GM12891 (cell line): ENCODE measurements at regions not wholly inside any gene's neighbourhood (a gene's known extent, or its start where the extent isn't known, plus 50 kb on each side); places are given as distances from the start of the nearest gene placed in this dataset.
"Not testable (repeated sequence)": the region's sequence is repeated elsewhere in the genome, so short reads cannot be mapped to it uniquely, and the experiment has no call there.

Experiments used
- DNase-seq: peaks from one replicate; pipeline ENCODE4 v3.0.0; 2011; ENCODE audit warnings: low spot score; ENCODE audit not compliant: insufficient read length
- FAIRE-seq: peaks from 2 replicates; lab custom pipeline; 2011; peaks lifted over from hg19 to GRCh38; lab: Jason Lieb, UNC
- PAX5 ChIP-seq: IDR thresholded peaks from 2 replicates; pipeline ENCODE4 v1.6.1; 2011; ENCODE audit warnings: low read length, moderate library complexity, mild to moderate bottlenecking; ENCODE audit not compliant: insufficient read depth, severe bottlenecking
- POLR2A ChIP-seq: IDR thresholded peaks from 2 replicates; pipeline ENCODE4 v1.6.1; 2011; ENCODE audit warnings: low read depth, low read length, control low read depth
- POLR2AphosphoS5 ChIP-seq: IDR thresholded peaks from 2 replicates; pipeline ENCODE4 v1.6.1; 2011; ENCODE audit warnings: low read depth, low read length, control low read depth
- POU2F2 ChIP-seq: IDR thresholded peaks from 2 replicates; pipeline ENCODE4 v1.6.1; 2011; ENCODE audit warnings: low read depth, mild to moderate bottlenecking, control low read depth, low read length, moderate library complexity
- SPI1 ChIP-seq: IDR thresholded peaks from 2 replicates; pipeline ENCODE4 v1.6.1; 2011; ENCODE audit warnings: low read depth, low read length, control low read depth
- TAF1 ChIP-seq: IDR thresholded peaks from 2 replicates; pipeline ENCODE4 v1.6.1; 2011; ENCODE audit warnings: low read depth, low read length, control low read depth

DNA sequence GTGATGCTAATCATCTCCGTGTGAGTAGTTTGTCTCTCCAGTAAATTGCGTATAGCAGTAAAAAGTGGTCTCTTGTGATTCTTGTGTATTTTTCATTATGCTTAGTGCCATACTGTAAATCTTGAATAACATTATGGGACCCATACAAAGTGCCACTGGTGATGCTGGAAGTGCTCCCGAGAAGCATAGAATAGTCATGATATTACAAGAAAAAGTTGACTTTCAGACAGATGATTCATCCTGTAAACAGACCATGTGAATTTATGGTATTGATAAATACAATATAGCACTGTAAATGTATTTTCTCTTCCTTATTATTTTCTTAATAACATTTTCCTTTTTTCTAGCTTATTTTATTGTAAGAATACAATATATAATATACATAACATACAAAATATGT, 74.6 kb upstream of the CDK6 start:
- no peak for FAIRE-seq

DNA sequence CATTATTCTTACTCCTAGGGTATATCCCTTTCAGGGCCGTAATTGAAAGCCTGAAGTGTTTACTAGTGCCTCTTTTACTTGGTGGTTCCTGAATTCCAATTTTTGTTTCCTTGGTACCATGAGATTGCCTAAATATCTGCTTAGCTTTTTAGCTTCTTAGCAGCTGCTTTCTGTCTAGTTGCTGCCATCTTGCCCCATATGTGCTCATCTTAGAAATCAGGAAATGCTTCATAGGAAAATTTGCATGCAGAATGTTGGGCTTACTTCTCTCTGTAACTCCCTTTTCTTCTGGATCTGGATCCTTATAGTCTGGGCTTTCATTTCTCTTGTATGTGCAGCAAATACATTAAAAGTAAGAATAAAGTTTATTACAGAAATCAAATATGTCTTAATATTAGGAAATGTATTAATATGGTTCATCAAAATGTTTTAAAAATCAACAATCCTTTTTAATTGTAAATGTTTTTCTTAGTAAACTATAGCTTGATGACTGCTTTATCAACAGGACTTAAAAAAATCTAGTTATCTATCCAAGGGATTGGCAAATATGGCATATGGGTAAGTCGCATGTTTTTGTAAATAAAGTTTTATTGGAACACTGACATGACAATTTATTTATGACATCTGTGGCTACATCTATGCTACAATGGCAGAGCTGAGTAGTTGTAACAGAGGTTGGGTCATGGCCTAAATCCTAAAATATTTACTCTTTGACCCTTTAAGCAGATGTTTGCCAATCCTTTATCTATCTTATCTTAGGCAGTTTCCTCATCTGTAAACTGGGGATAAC, 73.5 kb upstream of the CDK6 start:
- TF ChIP-seq SPI1 (no peak), TAF1 (no peak), PAX5 (no peak), POLR2A (no peak), POU2F2 (no peak), POLR2AphosphoS5 (no peak)
- FAIRE-seq: no peak
- no peak for DNase-seq

More for the DNA sequence above, 74.6 kb upstream of the CDK6 start:
- TF ChIP-seq POLR2AphosphoS5 (no peak), POU2F2 (no peak), SPI1 (no peak), PAX5 (no peak), TAF1 (no peak), POLR2A (no peak)
- no peak for DNase-seq

DNA sequence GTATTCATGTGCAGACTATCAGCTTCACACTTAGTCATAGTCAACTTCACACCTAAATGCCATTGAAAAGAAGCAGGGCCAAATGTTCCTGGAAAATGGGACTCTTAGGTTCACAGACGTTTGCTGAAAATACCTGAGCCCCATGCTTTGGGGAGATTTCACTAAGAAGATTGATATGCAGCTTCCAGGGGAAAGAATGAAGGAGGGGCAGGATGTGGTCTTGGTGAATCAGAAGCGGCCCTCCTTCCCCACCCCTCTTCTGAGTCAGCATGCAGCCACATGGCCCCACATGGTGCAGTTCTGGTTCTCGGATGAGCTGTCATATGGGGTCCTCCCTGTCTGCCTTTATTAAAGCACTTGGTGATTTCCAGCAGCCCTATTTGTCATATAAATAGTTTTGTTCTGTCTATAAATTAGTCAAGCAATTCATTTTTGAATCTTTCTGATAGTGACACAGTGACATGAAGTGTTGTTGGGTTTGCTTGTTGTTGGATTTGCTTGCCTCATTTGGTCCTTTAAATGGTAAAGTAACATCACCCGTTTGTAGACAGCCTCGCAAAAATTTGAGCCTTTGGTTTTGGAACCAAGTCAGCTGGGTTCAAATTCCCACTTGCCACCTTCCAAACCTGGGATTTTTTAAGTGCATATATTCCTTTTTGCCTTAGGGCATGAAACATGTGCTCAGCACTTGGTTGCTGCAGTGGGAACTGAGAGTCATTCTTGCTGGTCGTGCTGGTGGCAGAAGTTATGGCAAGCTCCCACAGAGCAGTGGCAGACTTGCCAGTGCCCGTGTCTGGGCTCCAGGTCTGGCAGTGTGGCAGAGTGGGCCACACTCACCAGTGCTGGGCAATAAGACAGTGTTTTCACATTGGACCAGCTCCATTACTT, 68.1 kb upstream of the CDK6 start:
- DNase-seq: peak; percentile 21
- peak; percentile 85 for FAIRE-seq
- peak; percentile 91 for TF ChIP-seq POU2F2
- no peak for TF ChIP-seq POLR2AphosphoS5
- TF ChIP-seq PAX5: no peak
- peak; percentile 42; the same call in 1 of the 2 replicates for TF ChIP-seq SPI1
- TF ChIP-seq POLR2A: 0 out of 2 replicates have a peak, but pooled peaks have one; percentile 30

DNA sequence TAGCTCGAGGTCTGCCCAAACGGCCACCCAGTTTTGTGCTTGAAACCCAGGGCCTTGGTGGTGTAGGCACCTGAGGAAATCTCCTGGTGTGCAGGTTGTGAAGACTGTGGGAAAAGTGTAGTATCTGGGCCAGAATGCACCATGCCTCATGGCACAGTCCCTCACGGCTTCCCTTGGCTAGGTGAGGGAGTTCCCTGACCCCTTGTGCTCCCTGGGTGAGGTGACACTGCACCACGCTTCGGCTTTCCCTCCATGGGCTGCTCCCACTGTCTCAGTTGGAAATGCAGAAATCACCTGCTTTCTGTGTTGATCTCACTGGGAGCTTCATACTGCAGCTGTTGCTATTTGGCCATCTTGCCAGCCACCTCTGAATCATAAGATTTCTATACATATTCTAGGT, 62.4 kb upstream of the CDK6 start:
- FAIRE-seq: no peak
- no peak for TF ChIP-seq PAX5
- DNase-seq: no peak

DNA sequence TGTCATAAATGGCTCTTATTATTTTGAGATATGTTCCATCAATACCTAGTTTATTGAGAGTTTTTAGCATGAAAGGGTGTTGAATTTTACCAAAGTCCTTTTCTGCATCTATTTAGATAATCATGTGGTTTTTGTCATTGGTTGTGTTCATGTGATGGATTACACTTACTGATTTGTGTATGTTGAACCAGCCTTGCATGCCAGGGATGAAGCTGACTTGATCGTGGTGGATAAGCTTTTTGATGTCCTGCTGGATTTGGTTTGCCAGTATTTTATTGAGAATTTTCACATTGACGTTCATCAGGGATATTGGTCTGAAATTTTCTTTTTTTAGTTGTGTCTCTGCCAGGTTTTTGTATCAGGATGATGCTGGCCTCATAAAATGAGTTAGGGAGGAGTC, 58.5 kb upstream of the CDK6 start:
- not testable (repeated sequence) for DNase-seq, FAIRE-seq

DNA sequence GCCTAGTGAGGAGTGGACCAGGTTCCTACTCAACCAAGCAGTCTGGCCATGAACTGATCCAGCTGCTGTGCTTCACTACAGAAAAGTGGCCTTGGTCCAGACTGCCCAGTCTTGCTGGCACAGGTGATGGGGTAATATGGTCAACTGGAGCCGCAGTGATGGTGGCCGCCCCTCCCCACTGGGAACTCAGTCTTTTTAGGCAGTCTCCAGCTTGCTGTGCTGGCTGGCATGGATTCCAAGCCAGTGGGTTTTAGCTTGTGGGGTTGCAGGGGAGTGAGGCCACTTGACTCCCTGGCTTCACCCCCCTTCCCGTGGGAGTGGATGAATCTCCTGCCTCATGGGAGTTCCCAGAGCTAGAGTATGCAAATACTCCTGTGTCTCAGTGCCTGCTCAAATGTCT, 52.7 kb upstream of the CDK6 start:
- no peak for DNase-seq
- no peak for FAIRE-seq
- no peak for TF ChIP-seq SPI1
- no peak for TF ChIP-seq POLR2A
- TF ChIP-seq PAX5: no peak
- no peak for TF ChIP-seq POLR2AphosphoS5
- TF ChIP-seq POU2F2: no peak
- TF ChIP-seq TAF1: no peak
